ENCODE measurements at regions not wholly inside any gene's neighbourhood (a gene's known extent, or its start where the extent isn't known, plus 50 kb on each side); places are given as distances from the start of the nearest gene placed in this dataset.

GRCh38 chr4:53830511-53830910 lies 233.9 kb downstream of the CHIC2 start:
- no peaks in the 10 kb centered on the region for H3K36me3 ChIP-seq (ENCODE audit: control insufficient read depth in 1 of 2, insufficient read depth in 2 of 2, low read length in 2 of 2)
- H3K27ac ChIP-seq (ENCODE audit: low read depth, low read length) = no peak overlapping the region
- no peaks in the 10 kb centered on the region for H3K9me3 ChIP-seq (ENCODE audit: control insufficient read depth in 1 of 2, insufficient read depth in 1 of 2, low read depth in 1 of 2, low read length in 2 of 2)
- no TSS peak for BruUV-seq (replicated peaks)
- TF ChIP-seq FOSL1 (IDR thresholded peaks at IDR 0.05; ENCODE audit: low read depth) (no peak), SP1 (IDR thresholded peaks at IDR 0.05; ENCODE audit: low read depth) (no peak)
- DNase-seq (ENCODE audit: low read depth, low spot score) (no peak), ATAC-seq (no peak)
- H3K9ac ChIP-seq (ENCODE audit: low read length) = no peak overlapping the region
- no peaks in the 10 kb centered on the region for H3K27me3 ChIP-seq (ENCODE audit: insufficient read depth, low read length)
- intact Hi-C loops (cut with micrococcal nuclease) = no loop called here
- POLR2A ChIA-PET = no interaction called here
- H4K20me1 ChIP-seq (ENCODE audit: insufficient read depth) = no peaks in the 10 kb centered on the region
- H3K9me2 ChIP-seq (ENCODE audit: insufficient read depth) = no peaks in the 10 kb centered on the region
- CTCF ChIA-PET = no interaction called here
- H3K4me2 ChIP-seq (ENCODE audit: low read length) = no peak overlapping the region
- H3K4me3 ChIP-seq (replicated peaks in 1 of 2; ENCODE audit: low read depth in 1 of 2, low read length in 2 of 2) = no peak overlapping the region
- H3K79me2 ChIP-seq (ENCODE audit: insufficient read depth, low read length) = no peaks in the 10 kb centered on the region
- RAD21 ChIA-PET (ENCODE audit: low non-redundant PET in 1 of 2, low total read pairs in 2 of 2, uncharacterized antibody in 2 of 2, unreplicated experiment in 2 of 2) = no interaction called here
- H3K4me1 ChIP-seq (ENCODE audit: control insufficient read depth in 1 of 2, insufficient read depth in 2 of 2, low read length in 2 of 2) = no peaks in the 10 kb centered on the region
- H2AFZ ChIP-seq (ENCODE audit: low read depth, low read length, poor library complexity, severe bottlenecking) = no peak overlapping the region

GRCh38 chr4:53821179-53821851 lies 230.0 kb upstream of the LNX1 start:
- no peaks in the 10 kb centered on the region for H3K9me3 ChIP-seq (ENCODE audit: control insufficient read depth in 1 of 2, insufficient read depth in 1 of 2, low read depth in 1 of 2, low read length in 2 of 2)
- H3K4me2 ChIP-seq (ENCODE audit: low read length) = no peak overlapping the region
- H3K9me2 ChIP-seq (ENCODE audit: insufficient read depth) = no peaks in the 10 kb centered on the region
- no peak overlapping the region for H3K9ac ChIP-seq (ENCODE audit: low read length)
- no peaks in the 10 kb centered on the region for H3K4me1 ChIP-seq (ENCODE audit: control insufficient read depth in 1 of 2, insufficient read depth in 2 of 2, low read length in 2 of 2)
- no peaks in the 10 kb centered on the region for H3K36me3 ChIP-seq (ENCODE audit: control insufficient read depth in 1 of 2, insufficient read depth in 2 of 2, low read length in 2 of 2)
- DNase-seq (ENCODE audit: low read depth, low spot score) = no peak
- H3K79me2 ChIP-seq (ENCODE audit: insufficient read depth, low read length) = no peaks in the 10 kb centered on the region
- no peak overlapping the region for H3K4me3 ChIP-seq (replicated peaks in 1 of 2; ENCODE audit: low read depth in 1 of 2, low read length in 2 of 2)
- CTCF ChIA-PET = no interaction called here
- ATAC-seq = no peak
- BruUV-seq (replicated peaks) = no TSS peak
- intact Hi-C loops (cut with micrococcal nuclease) = no loop called here
- RAD21 ChIA-PET (ENCODE audit: low non-redundant PET in 1 of 2, low total read pairs in 2 of 2, uncharacterized antibody in 2 of 2, unreplicated experiment in 2 of 2) = no interaction called here
- no peaks in the 10 kb centered on the region for H3K27me3 ChIP-seq (ENCODE audit: insufficient read depth, low read length)
- POLR2A ChIA-PET = no interaction called here
- TF ChIP-seq YY1 (IDR thresholded peaks at IDR 0.05; ENCODE audit: extremely low read depth, insufficient replicate concordance, low read depth, low read length) = no peak
- TF ChIP-seq RAD21 (IDR thresholded peaks at IDR 0.05; ENCODE audit: low read depth) = no peak
- no peaks in the 10 kb centered on the region for H4K20me1 ChIP-seq (ENCODE audit: insufficient read depth)
- H3K27ac ChIP-seq (ENCODE audit: low read depth, low read length) = no peak overlapping the region
- no peak overlapping the region for H2AFZ ChIP-seq (ENCODE audit: low read depth, low read length, poor library complexity, severe bottlenecking)

All from HCT116 (cell line).